Left lung (tissue), 4 donors: ENCODE measurements at regions not wholly inside any gene's neighbourhood (a gene's known extent, or its start where the extent isn't known, plus 50 kb on each side); places are given as distances from the start of the nearest gene placed in this dataset.
A peak's percentile ranks its signal among the peaks of the same experiment; 100 is the strongest.

Source experiments
- ATAC-seq: fragments of 200-7000 bp; cut with Tn5 transposase; one replicate; pipeline ENCODE4 v1.9.1; 2020; ENCODE audit warnings: moderate library complexity
- DNase-seq, 4 donors: peaks; one replicate each; pipeline ENCODE4 v3.0.0-alpha.2; 2013 to 2020
- H3K27ac ChIP-seq, 2 donors: fragments of 200-600 bp; sonication (generic) in 1 of 2; one replicate each; pipeline versions ENCODE4 v1.5.0 to v1.8.0; 2020 to 2021
- H3K27me3 ChIP-seq, 2 donors: fragments of 200-600 bp; sonication (generic) in 1 of 2; one replicate each; pipeline versions ENCODE4 v1.5.0 to v1.8.0; 2020 to 2021
- H3K36me3 ChIP-seq, 2 donors: fragments of 200-600 bp; sonication (generic) in 1 of 2; one replicate each; pipeline versions ENCODE4 v1.5.0 to v1.8.0; 2020 to 2021
- H3K4me1 ChIP-seq, 2 donors: fragments of 200-600 bp; one replicate each; pipeline ENCODE4 v1.8.0; 2021
- H3K4me3 ChIP-seq, 2 donors: fragments of 200-600 bp; sonication (generic) in 1 of 2; one replicate each; pipeline versions ENCODE4 v1.5.0 to v1.8.0; 2020 to 2021; ENCODE audit warnings: mild to moderate bottlenecking in 1 of 2
- H3K9me3 ChIP-seq, 2 donors: fragments of 200-600 bp; sonication (generic) in 1 of 2; one replicate each; pipeline versions ENCODE4 v1.5.0 to v1.8.0; 2020 to 2021
- CTCF ChIP-seq, 2 donors: fragments of 200-600 bp; sonication (generic) in 1 of 2; IDR thresholded peaks; one replicate each; pipeline versions ENCODE4 v1.5.0 to v1.8.0; 2021; ENCODE audit warnings: antibody characterized with exemption in 2 of 2
- intact Hi-C, 2 donors: fragments of 100-400 bp; cut with DNase I; formaldehyde crosslinking; loops; one replicate each; pipeline versions ENCODE4 v1.11.2 to v1.14.2; 2022
- donor health status: DM: no; HTN: yes; CAD: no.
- donor health status: DM: no; HTN: no; CAD: no.

GRCh38 chr15:77860071-77860691 is 217.3 kb downstream of the TBC1D2B start:
- no peak overlapping the region for H3K27ac ChIP-seq
- H3K27me3 ChIP-seq: peaks cover 0 to 6% of the 10 kb centered on the region in 2 donors
- no peaks in the 10 kb centered on the region for H3K9me3 ChIP-seq
- TF ChIP-seq CTCF (IDR thresholded peaks at IDR 0.05): no peak
- intact Hi-C loops: no loop called here
- DNase-seq (no peak), ATAC-seq (no peak)
- H3K4me3 ChIP-seq: no peak overlapping the region
- H3K36me3 ChIP-seq: no peaks in the 10 kb centered on the region
- H3K4me1 ChIP-seq: no peaks in the 10 kb centered on the region

GRCh38 chr15:77859491-77860060 is 217.9 kb downstream of the TBC1D2B start:
- Histone ChIP-seq H3K27me3 (peaks cover 0 to 6% of the 10 kb centered on the region in 2 donors), H3K4me1 (no peaks in the 10 kb centered on the region), H3K9me3 (no peaks in the 10 kb centered on the region), H3K4me3 (no peak overlapping the region), H3K36me3 (no peaks in the 10 kb centered on the region), H3K27ac (no peak overlapping the region)
- ATAC-seq (no peak), DNase-seq (peak in 1 of 4 donors; percentile 40)
- intact Hi-C loops: no loop called here
- TF ChIP-seq CTCF (IDR thresholded peaks at IDR 0.05): no peak

GRCh38 chr15:77858792-77859490 is 218.6 kb downstream of the TBC1D2B start:
- intact Hi-C loops: no loop called here
- Histone ChIP-seq H3K4me1 (no peaks in the 10 kb centered on the region), H3K9me3 (no peaks in the 10 kb centered on the region), H3K36me3 (no peaks in the 10 kb centered on the region), H3K27ac (no peak overlapping the region), H3K27me3 (peaks cover 0 to 6% of the 10 kb centered on the region in 2 donors), H3K4me3 (no peak overlapping the region)
- DNase-seq: peak in 1 of 4 donors; percentile 31
- no peak for TF ChIP-seq CTCF (IDR thresholded peaks at IDR 0.05)
- ATAC-seq: no peak

- DNase-seq: peak in 1 of 4 donors; percentile 28
- H3K27ac ChIP-seq: no peak overlapping the region
- H3K4me1 ChIP-seq: no peaks in the 10 kb centered on the region
- intact Hi-C loops: no loop called here
- peaks cover 0 to 10% of the 10 kb centered on the region in 2 donors for H3K27me3 ChIP-seq
- no peak overlapping the region for H3K4me3 ChIP-seq
- ATAC-seq: no peak
- H3K36me3 ChIP-seq: no peaks in the 10 kb centered on the region
- TF ChIP-seq CTCF (IDR thresholded peaks at IDR 0.05): no peak
- no peaks in the 10 kb centered on the region for H3K9me3 ChIP-seq
Observed at GRCh38 chr15:77857419-77857818, 220.1 kb downstream of the TBC1D2B start.

GRCh38 chr15:77856705-77857346 is 220.7 kb downstream of the TBC1D2B start:
- ATAC-seq (no peak), DNase-seq (peak in 1 of 4 donors; percentile 2)
- TF ChIP-seq CTCF (IDR thresholded peaks at IDR 0.05): no peak
- Histone ChIP-seq H3K27ac (no peak overlapping the region), H3K4me1 (no peaks in the 10 kb centered on the region), H3K27me3 (peaks cover 0 to 15% of the 10 kb centered on the region in 2 donors), H3K4me3 (no peak overlapping the region), H3K36me3 (no peaks in the 10 kb centered on the region), H3K9me3 (no peaks in the 10 kb centered on the region)
- intact Hi-C loops: no loop called here
